PC-3 (cell line): ENCODE measurements at regions not wholly inside any gene's neighbourhood (a gene's known extent, or its start where the extent isn't known, plus 50 kb on each side); places are given as distances from the start of the nearest gene placed in this dataset.

ENCODE experiments used
- ATAC-seq: fragments of 200-7000 bp; cut with Tn5 transposase; 2 replicates; pipeline ENCODE4 v1.9.1; 2020; ENCODE audit warnings: mild to moderate bottlenecking, moderate library complexity
- BruUV-seq: library from RNA; stranded (reverse); fragments of 400-500 nt; replicated peaks from 2 replicates; lab custom pipeline; 2021; lab: Mats Ljungman, UMichigan
- CTCF ChIA-PET: fragments of 300-600 bp; sonication (Branson Sonifier 250); formaldehyde crosslinking; loops from one replicate; lab custom pipeline; 2022; ENCODE audit warnings: antibody characterized with exemption; lab: Charles Lee
- POLR2A ChIA-PET: fragments of 300-600 bp; sonication (Branson Sonifier 250); formaldehyde crosslinking; loops from one replicate; lab custom pipeline; 2022; ENCODE audit warnings: antibody characterized with exemption; ENCODE audit not compliant: unreplicated experiment; lab: Charles Lee
- DNase-seq: peaks from one replicate; pipeline ENCODE4 v3.0.0-alpha.2; 2015
- H2AFZ ChIP-seq: fragments of 300-600 bp; sonication (generic); 2 replicates; pipeline ENCODE4 v1.6.0; 2016; ENCODE audit warnings: antibody characterized with exemption, low read length
- H3F3A ChIP-seq: fragments of 300-600 bp; sonication (generic); one replicate; pipeline ENCODE4 v1.6.0; 2017; ENCODE audit warnings: antibody characterized with exemption, low read length, control low read depth, mild to moderate bottlenecking; ENCODE audit not compliant: unreplicated experiment
- H3K27ac ChIP-seq: fragments of 300-600 bp; sonication (generic); 2 replicates; pipeline ENCODE4 v1.5.1; 2016; ENCODE audit warnings: mild to moderate bottlenecking, low read length
- H3K27me3 ChIP-seq: fragments of 300-600 bp; sonication (generic); 2 replicates; pipeline ENCODE4 v1.6.1; 2016; ENCODE audit warnings: low read length, mixed read lengths
- H3K36me3 ChIP-seq: fragments of 300-600 bp; sonication (generic); 2 replicates; pipeline ENCODE4 v1.6.1; 2016; ENCODE audit warnings: low read depth, mixed run types, low read length, mixed read lengths
- H3K4me1 ChIP-seq: fragments of 300-600 bp; sonication (generic); 2 replicates; pipeline ENCODE4 v1.5.1; 2016; ENCODE audit warnings: low read length; ENCODE audit not compliant: insufficient read depth
- H3K4me2 ChIP-seq: fragments of 300-600 bp; sonication (generic); 2 replicates; pipeline ENCODE4 v1.6.0; 2016; ENCODE audit warnings: low read length
- H3K4me3 ChIP-seq: fragments of 300-600 bp; sonication (generic); 2 replicates; pipeline ENCODE4 v1.5.1; 2016; ENCODE audit warnings: mild to moderate bottlenecking, low read length, mixed read lengths
- H3K79me2 ChIP-seq: fragments of 300-600 bp; sonication (generic); 2 replicates; pipeline ENCODE4 v1.6.1; 2017; ENCODE audit warnings: low read length, mixed read lengths
- H3K9ac ChIP-seq: fragments of 300-600 bp; sonication (generic); 2 replicates; pipeline ENCODE4 v1.6.0; 2016; ENCODE audit warnings: mild to moderate bottlenecking, low read length
- H3K9me2 ChIP-seq: fragments of 300-600 bp; sonication (generic); replicated peaks from 2 replicates; pipeline ENCODE4 v1.6.1; 2016; ENCODE audit warnings: mixed run types, low read length, mixed read lengths
- H3K9me3 ChIP-seq: fragments of 300-600 bp; sonication (generic); 2 replicates; pipeline ENCODE4 v1.6.1; 2016; ENCODE audit warnings: low read length, mixed read lengths
- H4K20me1 ChIP-seq: fragments of 300-600 bp; sonication (generic); 2 replicates; pipeline ENCODE4 v1.6.1; 2016; ENCODE audit warnings: low read length, mixed read lengths
- EZH2 ChIP-seq: fragments of 300-600 bp; sonication (generic); IDR thresholded peaks from one replicate; pipeline ENCODE4 v1.6.1; 2017; ENCODE audit warnings: antibody characterized with exemption, mild to moderate bottlenecking, low read length; ENCODE audit not compliant: unreplicated experiment
- EZH2phosphoT487 ChIP-seq: fragments of 300-600 bp; sonication (generic); IDR thresholded peaks from 2 replicates; pipeline ENCODE4 v1.6.1; 2018; ENCODE audit warnings: mild to moderate bottlenecking, antibody characterized with exemption, low read length, borderline replicate concordance
- intact Hi-C: fragments of 100-400 bp; cut with micrococcal nuclease; formaldehyde crosslinking; loops from 2 replicates; pipeline ENCODE4 v1.9.0; 2023
- TF ChIP-seq, protein P1 (sequence below): fragments of 300-600 bp; sonication (generic); conservative IDR thresholded peaks from 2 replicates; pipeline ENCODE4 v1.5.1; 2017; ENCODE audit warnings: antibody characterized with exemption, low read depth, mild to moderate bottlenecking, low read length

DNA sequence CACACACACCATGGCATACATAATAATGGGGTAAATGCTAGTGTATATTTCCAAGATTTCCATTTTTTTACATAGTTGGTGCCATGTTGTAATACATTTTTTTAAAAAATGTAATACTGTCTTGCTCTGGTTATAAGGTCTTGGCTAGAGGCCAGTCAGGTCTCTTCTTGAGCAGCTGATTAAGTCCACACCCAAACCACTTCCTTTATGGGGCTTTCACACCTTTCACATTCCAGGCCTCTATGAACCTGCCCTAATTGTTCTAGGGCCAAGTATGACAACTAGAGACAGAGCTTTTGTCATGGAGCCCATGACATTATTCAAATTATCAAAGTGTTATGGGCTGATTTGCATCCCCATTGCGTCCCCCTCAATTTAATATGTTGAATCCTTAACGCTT is 495.6 kb upstream of the CTNND2 start:
- Histone ChIP-seq H4K20me1 (no peaks in the 10 kb centered on the region), H3F3A (no peaks in the 10 kb centered on the region), H3K79me2 (no peaks in the 10 kb centered on the region), H2AFZ (no peak overlapping the region), H3K27me3 (no peaks in the 10 kb centered on the region), H3K4me1 (no peaks in the 10 kb centered on the region), H3K4me2 (no peak overlapping the region), H3K27ac (no peak overlapping the region), H3K4me3 (no peak overlapping the region), H3K36me3 (no peaks in the 10 kb centered on the region), H3K9me2 (no peaks in the 10 kb centered on the region), H3K9ac (no peak overlapping the region), H3K9me3 (no peaks in the 10 kb centered on the region)
- TF ChIP-seq EZH2phosphoT487, result no peak
- TF ChIP-seq EZH2, result no peak
- TF ChIP-seq, protein P1, sequence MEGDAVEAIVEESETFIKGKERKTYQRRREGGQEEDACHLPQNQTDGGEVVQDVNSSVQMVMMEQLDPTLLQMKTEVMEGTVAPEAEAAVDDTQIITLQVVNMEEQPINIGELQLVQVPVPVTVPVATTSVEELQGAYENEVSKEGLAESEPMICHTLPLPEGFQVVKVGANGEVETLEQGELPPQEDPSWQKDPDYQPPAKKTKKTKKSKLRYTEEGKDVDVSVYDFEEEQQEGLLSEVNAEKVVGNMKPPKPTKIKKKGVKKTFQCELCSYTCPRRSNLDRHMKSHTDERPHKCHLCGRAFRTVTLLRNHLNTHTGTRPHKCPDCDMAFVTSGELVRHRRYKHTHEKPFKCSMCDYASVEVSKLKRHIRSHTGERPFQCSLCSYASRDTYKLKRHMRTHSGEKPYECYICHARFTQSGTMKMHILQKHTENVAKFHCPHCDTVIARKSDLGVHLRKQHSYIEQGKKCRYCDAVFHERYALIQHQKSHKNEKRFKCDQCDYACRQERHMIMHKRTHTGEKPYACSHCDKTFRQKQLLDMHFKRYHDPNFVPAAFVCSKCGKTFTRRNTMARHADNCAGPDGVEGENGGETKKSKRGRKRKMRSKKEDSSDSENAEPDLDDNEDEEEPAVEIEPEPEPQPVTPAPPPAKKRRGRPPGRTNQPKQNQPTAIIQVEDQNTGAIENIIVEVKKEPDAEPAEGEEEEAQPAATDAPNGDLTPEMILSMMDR, result no peak
- intact Hi-C loops, result no loop called here
- no peak for ATAC-seq
- DNase-seq, result no peak
- no TSS peak for BruUV-seq
- ChIA-PET POLR2A (no interaction called here), CTCF (no interaction called here)

DNA sequence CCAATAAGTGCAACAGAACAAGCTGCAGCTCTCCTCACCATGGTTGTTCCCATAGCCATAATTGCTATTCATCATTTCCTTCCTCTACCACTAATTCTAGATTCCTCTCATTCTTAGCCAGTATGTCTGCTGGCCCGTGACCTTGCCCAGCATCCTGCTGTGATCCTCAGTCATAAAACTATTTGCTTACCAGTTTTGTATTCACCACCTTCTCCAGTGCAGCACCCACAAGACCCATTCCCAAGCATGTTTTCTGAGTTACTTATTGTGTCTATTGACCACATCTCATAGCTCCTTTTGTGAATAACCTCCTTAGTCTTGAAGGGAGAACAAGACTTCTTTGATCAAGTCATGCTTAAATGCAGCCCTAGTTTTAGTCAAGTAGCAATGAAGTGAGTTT is 488.0 kb upstream of the CTNND2 start:
- H3K4me1 ChIP-seq, result no peaks in the 10 kb centered on the region
- DNase-seq (no peak), ATAC-seq (no peak)
- H3K9ac ChIP-seq, result no peak overlapping the region
- H2AFZ ChIP-seq, result no peak overlapping the region
- POLR2A ChIA-PET, result no interaction called here
- CTCF ChIA-PET, result no interaction called here
- H4K20me1 ChIP-seq, result no peaks in the 10 kb centered on the region
- H3K79me2 ChIP-seq, result no peaks in the 10 kb centered on the region
- H3K27me3 ChIP-seq, result no peaks in the 10 kb centered on the region
- H3K4me3 ChIP-seq, result no peak overlapping the region
- BruUV-seq, result no TSS peak
- H3K4me2 ChIP-seq, result no peak overlapping the region
- TF ChIP-seq, protein P1, result no peak
- no peak for TF ChIP-seq EZH2phosphoT487
- no peak for TF ChIP-seq EZH2
- no peaks in the 10 kb centered on the region for H3K9me3 ChIP-seq
- intact Hi-C loops, result no loop called here
- H3K36me3 ChIP-seq, result no peaks in the 10 kb centered on the region
- H3K9me2 ChIP-seq, result no peaks in the 10 kb centered on the region
- no peak overlapping the region for H3K27ac ChIP-seq
- H3F3A ChIP-seq, result no peaks in the 10 kb centered on the region

DNA sequence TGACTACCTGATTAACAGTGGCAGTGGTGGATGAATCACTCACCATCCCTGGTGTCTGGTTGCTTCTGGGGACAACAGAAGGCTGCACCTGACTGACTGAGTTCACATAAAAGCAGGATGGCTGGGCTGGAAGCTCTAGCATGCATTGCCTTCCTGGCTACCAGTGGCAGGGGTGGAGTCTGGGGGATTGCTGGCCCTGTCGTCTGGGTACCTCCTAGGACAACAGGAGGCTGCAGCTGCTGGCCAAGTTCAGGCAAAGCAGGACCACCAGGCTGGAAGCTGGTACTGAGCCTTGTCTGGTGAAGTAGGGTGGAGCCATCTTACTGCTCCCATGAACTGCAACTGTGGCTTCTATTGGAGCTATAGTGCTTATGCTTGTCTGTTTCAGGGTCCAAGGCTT is 480.8 kb upstream of the CTNND2 start:
- no peaks in the 10 kb centered on the region for H3K4me1 ChIP-seq
- H3F3A ChIP-seq, result no peaks in the 10 kb centered on the region
- no peaks in the 10 kb centered on the region for H3K36me3 ChIP-seq
- TF ChIP-seq EZH2 (no peak), EZH2phosphoT487 (no peak)
- TF ChIP-seq, protein P1, result no peak
- no peaks in the 10 kb centered on the region for H3K9me2 ChIP-seq
- CTCF ChIA-PET, result no interaction called here
- no peak overlapping the region for H3K4me3 ChIP-seq
- no peak overlapping the region for H3K4me2 ChIP-seq
- BruUV-seq, result no TSS peak
- no peak overlapping the region for H3K9ac ChIP-seq
- no peak overlapping the region for H3K27ac ChIP-seq
- intact Hi-C loops, result no loop called here
- no peaks in the 10 kb centered on the region for H3K27me3 ChIP-seq
- ATAC-seq (no peak), DNase-seq (peak; percentile 8)
- no peaks in the 10 kb centered on the region for H3K9me3 ChIP-seq
- POLR2A ChIA-PET, result no interaction called here
- no peaks in the 10 kb centered on the region for H4K20me1 ChIP-seq
- no peak overlapping the region for H2AFZ ChIP-seq
- H3K79me2 ChIP-seq, result no peaks in the 10 kb centered on the region
